ENCODE measurements at regions not wholly inside any gene's neighbourhood (a gene's known extent, or its start where the extent isn't known, plus 50 kb on each side); places are given as distances from the start of the nearest gene placed in this dataset.

GRCh38 chr21:14762734-14763694 is 216.9 kb upstream of the SAMSN1 start:
- TF ChIP-seq CTCF (IDR thresholded peaks at IDR 0.05; ENCODE audit: low read depth, low read length) = no peak
- TF ChIP-seq MYC (IDR thresholded peaks at IDR 0.05; ENCODE audit: low read depth, low read length) = no peak
